ENCODE measurements at regions not wholly inside any gene's neighbourhood (a gene's known extent, or its start where the extent isn't known, plus 50 kb on each side); places are given as distances from the start of the nearest gene placed in this dataset.

GRCh38 chr12:87921621-87922020 lies 107.6 kb downstream of the C12orf50 start:
- DNase-seq (ENCODE audit: low read depth): no peak
- no peak for TF ChIP-seq CTCF (IDR thresholded peaks at IDR 0.05; ENCODE audit: insufficient read depth, low read depth, low read length, missing control alignments)
- no peak overlapping the region for H3K4me3 ChIP-seq (ENCODE audit: low read length)

DNA sequence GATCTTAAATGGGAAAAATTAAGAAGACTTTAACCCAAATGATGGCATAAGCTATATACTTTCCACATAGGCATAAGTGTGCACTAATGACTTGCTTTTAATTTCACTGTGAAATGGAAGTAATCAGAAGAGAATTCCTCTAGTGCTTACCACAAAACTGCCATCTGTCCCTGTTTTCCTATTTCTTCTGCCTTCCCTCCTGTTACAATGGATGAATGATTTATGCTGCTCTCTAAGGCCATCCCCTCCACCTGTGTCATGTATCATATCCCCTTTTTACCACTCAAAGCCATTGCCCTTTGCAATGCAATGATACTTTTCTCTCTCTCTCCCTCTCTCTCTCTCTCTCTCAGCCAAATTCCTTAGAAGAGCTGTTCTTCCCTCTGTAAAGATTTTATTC lies 109.1 kb downstream of the C12orf50 start:
- no peak overlapping the region for H3K4me3 ChIP-seq (ENCODE audit: low read length)
- TF ChIP-seq CTCF (IDR thresholded peaks at IDR 0.05; ENCODE audit: insufficient read depth, low read depth, low read length, missing control alignments): no peak
- no peak for DNase-seq (ENCODE audit: low read depth)

- no peak for DNase-seq (ENCODE audit: low read depth)
- no peak for TF ChIP-seq CTCF (IDR thresholded peaks at IDR 0.05; ENCODE audit: insufficient read depth, low read depth, low read length, missing control alignments)
- no peak overlapping the region for H3K4me3 ChIP-seq (ENCODE audit: low read length)
These were observed 127.7 kb downstream of the C12orf50 start for GRCh38 chr12:87901457-87901856.

- no peak overlapping the region for H3K4me3 ChIP-seq (ENCODE audit: low read length)
- no peak for DNase-seq (ENCODE audit: low read depth)
- no peak for TF ChIP-seq CTCF (IDR thresholded peaks at IDR 0.05; ENCODE audit: insufficient read depth, low read depth, low read length, missing control alignments)
These were observed 131.5 kb downstream of the C12orf50 start for GRCh38 chr12:87897662-87898061.

DNA sequence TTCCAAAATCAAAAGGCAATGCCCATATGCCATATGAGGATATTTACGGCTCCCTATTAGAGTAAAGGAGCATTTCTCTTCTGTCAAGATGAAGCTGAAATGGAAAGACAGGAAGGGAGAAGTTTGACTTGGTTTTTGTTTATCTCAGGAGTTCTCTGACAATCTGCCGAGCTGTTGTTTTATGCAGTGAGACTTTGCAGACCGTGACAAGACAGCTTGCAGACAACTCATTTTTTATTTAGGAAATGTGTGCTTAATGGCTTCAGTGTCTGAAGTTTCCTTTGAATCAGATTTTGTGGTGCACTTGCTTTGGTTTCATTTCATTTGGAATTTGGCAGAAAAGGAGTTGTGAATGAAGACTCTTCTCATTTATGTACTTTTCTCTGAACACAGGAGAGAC lies 145.4 kb downstream of the C12orf50 start:
- no peak for TF ChIP-seq CTCF (IDR thresholded peaks at IDR 0.05; ENCODE audit: insufficient read depth, low read depth, low read length, missing control alignments)
- H3K4me3 ChIP-seq (ENCODE audit: low read length): no peak overlapping the region
- DNase-seq (ENCODE audit: low read depth): no peak

GRCh38 chr12:87879141-87879540 lies 150.1 kb downstream of the C12orf50 start:
- no peak for TF ChIP-seq CTCF (IDR thresholded peaks at IDR 0.05; ENCODE audit: insufficient read depth, low read depth, low read length, missing control alignments)
- DNase-seq (ENCODE audit: low read depth): no peak
- H3K4me3 ChIP-seq (ENCODE audit: low read length): no peak overlapping the region
